Loucy (cell line): ENCODE measurements at regions not wholly inside any gene's neighbourhood (a gene's known extent, or its start where the extent isn't known, plus 50 kb on each side); places are given as distances from the start of the nearest gene placed in this dataset.

Experiments
- H2AFZ ChIP-seq: fragments of 200-600 bp; sonication (generic); 2 replicates; pipeline ENCODE4 v1.6.0; 2016; ENCODE audit warnings: antibody characterized with exemption, mild to moderate bottlenecking, low read length, moderate library complexity
- H3F3A ChIP-seq: fragments of 200-600 bp; 2 replicates; pipeline ENCODE4 v1.6.0; 2016; ENCODE audit warnings: antibody characterized with exemption, low read depth, mild to moderate bottlenecking
- H3K27me3 ChIP-seq: fragments of 200-600 bp; sonication (generic); 2 replicates; pipeline ENCODE4 v1.6.1; 2014; ENCODE audit warnings: low read length, mild to moderate bottlenecking; ENCODE audit not compliant: insufficient read depth, poor library complexity, severe bottlenecking
- H3K36me3 ChIP-seq: fragments of 200-600 bp; sonication (generic); 2 replicates; pipeline ENCODE4 v1.6.1; 2016; ENCODE audit warnings: low read length; ENCODE audit not compliant: insufficient read depth
- H3K4me1 ChIP-seq: fragments of 200-600 bp; sonication (generic); 2 replicates; pipeline ENCODE4 v1.5.1; 2014; ENCODE audit warnings: low read length, mild to moderate bottlenecking; ENCODE audit not compliant: insufficient read depth, poor library complexity, severe bottlenecking
- H3K4me2 ChIP-seq: fragments of 200-600 bp; sonication (generic); 2 replicates; pipeline ENCODE4 v1.6.0; 2014; ENCODE audit warnings: antibody characterized with exemption, low read length, low read depth, mild to moderate bottlenecking; ENCODE audit not compliant: poor library complexity, severe bottlenecking
- H3K4me3 ChIP-seq: fragments of 200-600 bp; sonication (generic); 2 replicates; pipeline ENCODE4 v1.5.1; 2014; ENCODE audit warnings: low read length, mild to moderate bottlenecking, mixed read lengths; ENCODE audit not compliant: poor library complexity, severe bottlenecking
- H3K79me2 ChIP-seq: fragments of 200-600 bp; sonication (generic); 2 replicates; pipeline ENCODE4 v1.6.1; 2014; ENCODE audit warnings: low read length; ENCODE audit not compliant: insufficient read depth
- H3K9ac ChIP-seq: fragments of 200-600 bp; sonication (generic); 2 replicates; pipeline ENCODE4 v1.6.0; 2014; ENCODE audit warnings: mild to moderate bottlenecking, low read depth, low read length, moderate library complexity; ENCODE audit not compliant: poor library complexity, severe bottlenecking
- H3K9me2 ChIP-seq: fragments of 200-600 bp; sonication (generic); replicated peaks from 2 replicates; pipeline ENCODE4 v1.6.1; 2016; ENCODE audit warnings: low read depth, low read length, mixed read lengths
- H3K9me3 ChIP-seq: fragments of 200-600 bp; sonication (generic); 2 replicates; pipeline ENCODE4 v1.6.1; 2014; ENCODE audit warnings: mild to moderate bottlenecking, antibody characterized with exemption, low read length, low read depth; ENCODE audit not compliant: insufficient read depth
- H4K20me1 ChIP-seq: fragments of 200-600 bp; sonication (generic); 2 replicates; pipeline ENCODE4 v1.6.0; 2014; ENCODE audit warnings: antibody characterized with exemption, low read length, mild to moderate bottlenecking; ENCODE audit not compliant: insufficient read depth, poor library complexity, severe bottlenecking
- CTCF ChIP-seq: fragments of 200-600 bp; sonication (generic); conservative IDR thresholded peaks from 2 replicates; pipeline ENCODE4 v1.5.1; 2014; ENCODE audit warnings: mild to moderate bottlenecking, antibody characterized with exemption, low read length
- EZH2phosphoT487 ChIP-seq: fragments of 200-600 bp; IDR thresholded peaks from 2 replicates; pipeline ENCODE4 v1.6.1; 2018; ENCODE audit warnings: antibody characterized with exemption, mild to moderate bottlenecking, moderate library complexity, borderline replicate concordance

- TF ChIP-seq CTCF (no peak), EZH2phosphoT487 (no peak)
- H3K4me3 ChIP-seq, result no peak overlapping the region
- no peaks in the 10 kb centered on the region for H3F3A ChIP-seq
- H3K79me2 ChIP-seq, result no peaks in the 10 kb centered on the region
- H3K4me1 ChIP-seq, result no peaks in the 10 kb centered on the region
- no peak overlapping the region for H2AFZ ChIP-seq
- no peaks in the 10 kb centered on the region for H3K9me3 ChIP-seq
- no peaks in the 10 kb centered on the region for H3K36me3 ChIP-seq
- no peaks in the 10 kb centered on the region for H4K20me1 ChIP-seq
- no peaks in the 10 kb centered on the region for H3K9me2 ChIP-seq
- H3K9ac ChIP-seq, result no peak overlapping the region
- H3K4me2 ChIP-seq, result no peak overlapping the region
- H3K27me3 ChIP-seq, result no peaks in the 10 kb centered on the region
Measured at GRCh38 chr4:187608001-187608421, 387.6 kb upstream of the ZFP42 start.

- Histone ChIP-seq H4K20me1 (no peaks in the 10 kb centered on the region), H3K9me2 (no peaks in the 10 kb centered on the region), H3K9me3 (no peaks in the 10 kb centered on the region), H3K36me3 (no peaks in the 10 kb centered on the region), H3K9ac (no peak overlapping the region), H3F3A (no peaks in the 10 kb centered on the region), H3K4me2 (no peak overlapping the region), H3K4me3 (no peak overlapping the region), H3K4me1 (no peaks in the 10 kb centered on the region), H3K79me2 (no peaks in the 10 kb centered on the region), H3K27me3 (no peaks in the 10 kb centered on the region), H2AFZ (no peak overlapping the region)
- no peak for TF ChIP-seq EZH2phosphoT487
- no peak for TF ChIP-seq CTCF
Measured at GRCh38 chr4:187612301-187612700, 383.3 kb upstream of the ZFP42 start.

- Histone ChIP-seq H3K27me3 (no peaks in the 10 kb centered on the region), H2AFZ (no peak overlapping the region), H3K79me2 (no peaks in the 10 kb centered on the region), H3F3A (no peaks in the 10 kb centered on the region), H3K9me2 (no peaks in the 10 kb centered on the region), H3K4me1 (no peaks in the 10 kb centered on the region), H3K9ac (no peak overlapping the region), H3K4me2 (no peak overlapping the region), H4K20me1 (no peaks in the 10 kb centered on the region), H3K9me3 (no peaks in the 10 kb centered on the region), H3K4me3 (no peak overlapping the region), H3K36me3 (no peaks in the 10 kb centered on the region)
- no peak for TF ChIP-seq EZH2phosphoT487
- TF ChIP-seq CTCF, result no peak
Measured at GRCh38 chr4:187613089-187613839, 382.3 kb upstream of the ZFP42 start.
